NCI-H748 (cell line): ENCODE measurements at regions not wholly inside any gene's neighbourhood (a gene's known extent, or its start where the extent isn't known, plus 50 kb on each side); places are given as distances from the start of the nearest gene placed in this dataset.
A peak's percentile ranks its signal among the peaks of the same experiment; 100 is the strongest.
"Not testable (repeated sequence)": the region's sequence is repeated elsewhere in the genome, so short reads cannot be mapped to it uniquely, and the experiment has no call there.

ENCODE experiments used
- DNase-seq: peaks from one replicate; lab custom pipeline; 2025; ENCODE audit not compliant: unreplicated experiment; lab: John Stamatoyannopoulos, UW

DNA sequence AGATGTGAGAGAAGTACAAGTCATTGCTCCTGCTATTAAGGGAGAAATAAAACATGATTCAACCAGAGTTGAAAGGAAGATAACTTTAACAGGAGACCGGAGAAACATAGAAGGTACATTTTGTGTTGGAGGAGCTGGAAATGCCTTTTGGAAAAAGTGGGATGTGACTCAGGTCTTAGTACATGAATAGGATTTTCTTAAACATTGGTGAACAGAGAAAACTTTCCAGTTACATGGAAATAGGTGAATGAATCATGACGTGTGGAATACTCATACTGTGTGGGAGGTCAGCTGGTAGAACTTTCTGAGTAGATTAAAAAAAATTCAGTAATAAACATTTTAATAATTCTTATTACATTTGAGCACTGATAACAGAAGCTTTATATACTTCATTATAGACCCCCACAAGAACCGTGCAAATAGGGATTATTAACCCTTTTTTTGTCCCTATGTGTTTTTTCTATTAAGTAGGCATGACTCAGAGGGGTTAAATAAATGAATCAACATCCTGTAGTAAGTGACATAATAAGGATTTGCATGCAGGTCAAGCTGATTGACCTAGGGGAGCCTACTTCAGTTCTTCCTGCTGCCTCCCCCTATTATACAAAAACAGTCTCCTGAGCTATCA is 710.5 kb downstream of the NOVA1 start:
- DNase-seq: no peak

DNA sequence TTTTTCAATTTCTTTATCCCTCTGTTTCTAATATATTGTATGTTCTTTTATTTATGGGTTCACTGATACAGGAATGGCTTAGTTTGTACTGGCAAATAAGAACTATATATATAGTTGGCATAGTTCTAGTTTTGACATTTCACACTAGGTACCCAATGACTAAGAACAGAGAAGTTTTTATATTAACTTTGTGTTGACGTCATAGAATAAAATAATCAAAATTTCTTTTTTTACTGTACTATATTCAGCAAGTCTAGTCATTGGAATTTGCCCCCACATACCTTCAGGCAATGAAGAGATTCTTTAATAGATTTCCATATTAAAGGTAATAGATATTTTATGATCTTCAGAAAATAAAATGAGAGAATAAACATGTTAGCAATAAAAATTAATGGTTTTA is 713.2 kb downstream of the NOVA1 start:
- DNase-seq: no peak

DNA sequence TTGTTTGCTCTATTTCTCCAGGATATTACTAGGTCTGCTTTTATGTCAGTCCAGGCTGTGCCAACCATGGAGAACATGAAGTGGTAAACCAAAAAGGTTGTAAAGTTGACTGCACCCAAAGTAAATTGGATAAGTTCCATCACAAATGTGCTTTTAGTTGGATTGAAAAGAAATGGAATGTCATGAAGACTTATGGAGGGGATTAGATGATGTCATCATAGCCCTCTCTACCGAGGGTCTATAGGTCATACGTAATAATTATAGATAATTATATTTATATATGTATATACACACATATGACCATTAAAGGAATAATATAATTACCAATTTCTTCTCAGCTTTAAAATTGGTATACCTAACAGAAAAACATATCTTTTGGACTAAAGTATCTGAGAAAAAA is 714.9 kb downstream of the NOVA1 start:
- DNase-seq: no peak

DNA sequence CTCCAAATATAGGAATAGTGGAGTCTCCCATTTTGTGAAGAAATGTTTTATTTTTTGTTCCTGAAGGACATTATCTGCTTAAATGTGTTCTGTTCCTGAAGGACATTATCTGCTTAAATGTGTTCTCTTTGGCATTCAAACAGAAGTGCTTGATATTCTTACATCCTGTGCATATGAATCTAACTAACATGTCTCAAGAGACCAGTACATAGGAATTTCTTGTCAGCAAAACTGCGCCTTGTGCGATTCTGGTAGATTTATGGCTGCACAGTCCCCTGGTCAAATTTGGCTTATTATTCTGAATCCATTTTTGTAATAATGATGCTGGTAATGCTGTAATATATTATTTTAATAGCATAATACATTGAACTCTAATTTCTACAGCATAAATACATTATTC is 722.4 kb downstream of the NOVA1 start:
- DNase-seq: no peak

DNA sequence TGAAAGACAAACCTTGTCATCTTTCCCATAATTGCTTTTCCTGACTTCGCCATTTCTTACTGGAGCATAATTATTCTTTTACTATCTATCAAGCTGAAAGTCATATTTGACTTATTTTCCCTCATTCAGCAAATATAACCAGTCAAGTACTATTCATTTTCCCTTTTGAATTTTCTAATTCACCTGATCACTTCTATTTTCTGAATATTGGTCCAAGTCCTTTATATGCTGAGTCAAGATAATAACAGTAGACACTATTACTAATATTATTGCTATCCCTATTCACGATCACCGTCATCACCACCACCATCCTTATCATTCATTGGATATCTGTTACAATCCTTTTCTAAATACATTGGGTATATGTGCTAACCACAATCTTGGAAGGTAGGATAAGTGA is 728.0 kb downstream of the NOVA1 start:
- DNase-seq: no peak

DNA sequence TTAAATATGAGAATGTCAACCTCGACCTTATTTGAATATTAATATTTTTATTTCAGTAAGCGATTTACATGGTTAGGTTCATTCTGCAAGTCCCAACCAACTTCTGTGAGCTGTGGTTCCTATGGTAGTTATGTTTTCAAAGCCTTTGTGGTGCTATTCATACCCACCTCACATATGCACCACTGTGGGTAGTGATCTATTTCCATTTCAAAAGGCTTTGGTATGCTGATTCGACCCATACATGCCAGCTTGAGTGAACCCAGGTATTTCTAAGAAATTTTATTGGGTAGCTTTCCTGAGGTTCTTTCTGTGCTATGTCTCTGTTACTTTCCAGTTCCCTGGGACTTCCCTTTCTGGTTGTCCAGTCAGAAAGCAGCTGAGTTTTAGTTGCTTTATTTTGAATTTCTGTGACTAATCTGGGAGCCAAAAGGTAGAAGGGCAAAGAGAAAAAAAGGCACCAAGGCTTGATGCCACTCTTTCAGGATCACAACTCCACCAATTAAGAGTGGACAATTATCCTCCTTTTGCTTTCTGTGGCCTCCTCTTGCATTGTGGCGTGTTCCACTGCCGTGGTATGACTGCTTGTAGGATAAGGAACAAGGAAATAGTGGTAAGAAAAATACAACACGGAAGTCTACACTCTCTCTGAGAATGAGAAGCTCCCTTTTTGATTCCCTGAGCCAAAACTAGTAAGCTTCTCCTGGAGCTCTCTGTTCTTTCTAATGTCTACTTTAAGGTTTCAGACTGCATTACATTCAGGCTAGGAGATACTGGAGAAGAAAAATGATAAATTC is 729.1 kb downstream of the NOVA1 start:
- DNase-seq: no peak

DNA sequence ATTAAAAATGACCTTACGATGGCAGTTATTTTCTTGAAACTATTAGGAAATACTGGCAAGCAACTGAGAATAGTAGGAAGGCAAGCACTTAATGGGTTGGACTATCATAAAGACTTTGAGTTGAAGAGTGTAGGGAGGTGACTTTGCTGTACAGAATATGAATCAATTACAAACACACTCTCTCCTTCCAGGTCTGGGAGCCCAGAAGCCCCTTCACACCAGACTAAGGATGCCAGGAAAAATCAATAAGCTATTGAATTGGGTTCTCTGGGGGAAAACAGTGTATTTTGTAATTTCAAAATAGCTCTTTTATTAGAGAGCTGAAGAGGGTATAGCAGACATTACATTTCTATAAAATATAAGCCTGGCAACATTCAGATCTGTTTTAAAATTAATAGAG is 736.4 kb downstream of the NOVA1 start:
- DNase-seq: no peak

DNA sequence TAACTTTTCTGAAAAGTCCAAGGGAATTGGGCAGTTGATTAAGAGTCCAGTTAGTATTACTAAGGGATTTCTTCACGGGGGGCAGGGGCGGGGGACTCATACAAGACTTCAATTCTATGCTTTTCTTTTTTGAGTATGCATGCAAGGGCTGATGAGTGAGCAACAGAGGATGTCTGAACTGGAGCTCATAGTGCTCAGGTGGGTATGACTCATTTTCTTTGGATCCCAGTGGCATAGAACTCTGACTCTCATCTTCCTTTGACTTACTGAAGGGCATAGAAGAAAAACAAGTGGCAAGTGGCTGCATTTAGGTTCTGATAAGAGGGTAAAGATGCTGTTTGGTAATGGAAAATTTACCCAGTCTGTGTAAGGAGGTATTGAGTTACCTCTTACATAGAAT is 749.2 kb downstream of the NOVA1 start:
- no peak for DNase-seq

DNA sequence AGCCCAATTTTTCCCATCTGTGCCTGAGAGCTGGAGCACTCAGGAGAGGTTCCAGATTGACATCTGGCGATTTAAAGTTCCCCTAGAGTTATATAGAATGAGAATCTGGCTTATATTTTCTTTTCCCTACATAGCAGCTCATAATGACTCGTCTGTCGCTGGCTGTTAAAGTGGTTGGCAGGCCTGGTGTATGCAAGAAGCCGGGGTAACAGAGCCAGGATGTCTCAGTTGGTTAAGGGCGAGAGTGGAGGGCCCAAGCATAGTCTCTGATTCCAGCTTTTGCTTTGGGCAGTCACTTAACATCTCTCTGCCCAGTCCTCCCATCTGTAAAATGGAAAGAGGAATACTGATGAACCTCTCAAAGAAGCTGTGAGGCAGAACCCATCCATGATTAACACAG is 751.6 kb downstream of the NOVA1 start:
- DNase-seq: no peak

DNA sequence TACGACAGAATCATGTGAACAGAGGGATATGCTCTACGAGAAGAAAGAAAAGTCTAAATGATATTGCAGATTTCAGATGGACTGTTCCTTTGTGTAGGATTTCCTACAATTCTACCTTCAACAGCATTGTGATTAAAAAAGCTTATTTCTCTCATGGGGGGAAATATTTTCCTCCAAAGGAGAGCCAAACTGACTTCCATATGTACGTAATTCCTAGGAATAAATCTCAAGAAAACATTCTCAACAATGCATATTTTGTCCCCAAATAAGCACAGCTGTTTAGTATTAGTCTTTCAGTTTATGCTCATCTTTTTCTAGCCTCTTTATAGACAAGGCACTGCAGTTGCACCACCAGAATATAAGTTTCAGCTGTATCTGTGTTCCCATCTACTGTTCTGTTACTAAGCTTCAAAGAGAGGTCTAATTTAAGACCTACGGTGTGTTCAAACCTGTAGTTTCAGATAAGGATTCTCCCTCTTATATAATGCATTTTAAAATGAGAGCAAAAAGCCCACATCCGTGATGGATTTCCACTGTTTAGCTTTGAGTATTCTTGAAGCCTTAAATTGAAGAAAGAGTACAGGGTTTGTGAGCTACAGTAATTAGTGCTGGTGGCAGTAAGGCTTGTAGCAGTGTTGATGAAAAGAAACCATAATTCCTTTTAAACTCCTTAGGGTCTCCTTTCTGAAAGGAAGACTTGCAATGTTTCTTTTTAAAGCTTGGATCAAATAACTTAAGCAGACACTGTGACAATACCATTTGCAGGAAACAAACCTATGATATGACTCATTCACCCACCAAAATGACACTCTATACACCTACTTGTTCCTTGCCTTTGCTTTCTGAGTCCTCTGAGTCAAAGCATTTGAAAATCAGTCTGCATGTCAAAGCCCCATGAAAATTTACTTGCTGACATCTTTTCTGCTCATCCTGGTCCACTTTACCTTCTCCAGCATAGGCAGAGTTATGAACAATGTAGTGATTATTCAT is 754.1 kb downstream of the NOVA1 start:
- DNase-seq: no peak

DNA sequence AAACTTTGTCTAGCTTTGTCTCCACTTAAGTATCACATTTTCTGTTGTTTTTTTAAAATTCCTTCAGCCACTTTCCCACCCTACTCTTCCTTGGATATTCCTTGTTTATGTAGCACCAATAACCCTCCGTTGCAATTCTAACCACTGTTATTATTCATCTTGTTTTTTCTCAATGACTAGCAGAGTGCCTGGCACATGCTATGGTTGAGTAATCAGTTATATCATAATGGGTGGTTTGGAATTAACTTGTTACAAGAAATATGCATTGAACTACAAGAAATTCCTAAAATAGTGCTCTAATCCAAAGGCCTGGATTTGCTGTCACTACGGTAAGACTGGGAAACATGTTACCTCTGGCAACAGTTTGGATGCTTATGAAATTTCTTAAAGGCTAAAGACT is 756.6 kb downstream of the NOVA1 start:
- DNase-seq: no peak

DNA sequence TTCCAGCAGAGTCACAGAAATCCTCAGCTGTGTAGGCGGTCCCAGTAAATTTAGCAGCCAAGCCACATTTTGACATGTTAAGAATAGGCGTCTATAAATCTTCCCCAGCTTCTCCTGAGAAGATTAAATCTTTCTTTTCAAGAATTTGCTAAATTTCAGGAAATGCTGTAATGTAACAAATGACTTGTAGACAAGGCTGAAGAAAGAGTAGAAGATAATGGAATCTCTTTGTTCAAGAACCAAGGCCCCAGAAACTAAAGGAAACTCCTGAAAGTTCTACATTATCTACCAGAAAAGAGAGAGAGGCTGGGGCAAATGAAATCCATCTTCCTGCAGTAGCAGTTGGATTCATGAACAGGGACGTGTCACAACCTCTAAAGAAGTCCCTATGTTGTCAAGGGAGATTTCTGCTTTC is 760.3 kb downstream of the NOVA1 start:
- no peak for DNase-seq

DNA sequence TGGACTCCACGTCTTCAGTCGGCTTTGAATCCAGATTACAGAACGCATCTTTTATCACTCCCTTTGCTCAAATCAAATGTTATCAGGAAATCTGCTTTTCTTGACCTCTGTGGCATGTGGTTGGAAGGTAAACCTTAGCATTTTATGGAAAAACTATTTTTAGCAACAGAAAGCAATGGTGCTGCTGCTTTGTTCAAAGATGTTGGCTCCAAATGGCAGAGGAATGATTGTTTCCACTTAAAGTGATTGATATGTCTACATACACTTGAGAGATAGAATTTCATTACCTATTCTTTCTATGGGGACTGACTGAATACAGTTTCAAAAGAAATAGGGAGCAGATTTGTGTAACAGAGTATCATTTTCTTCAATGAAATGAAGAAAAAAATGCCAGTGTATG is 761.2 kb downstream of the NOVA1 start:
- peak; percentile 66 for DNase-seq

DNA sequence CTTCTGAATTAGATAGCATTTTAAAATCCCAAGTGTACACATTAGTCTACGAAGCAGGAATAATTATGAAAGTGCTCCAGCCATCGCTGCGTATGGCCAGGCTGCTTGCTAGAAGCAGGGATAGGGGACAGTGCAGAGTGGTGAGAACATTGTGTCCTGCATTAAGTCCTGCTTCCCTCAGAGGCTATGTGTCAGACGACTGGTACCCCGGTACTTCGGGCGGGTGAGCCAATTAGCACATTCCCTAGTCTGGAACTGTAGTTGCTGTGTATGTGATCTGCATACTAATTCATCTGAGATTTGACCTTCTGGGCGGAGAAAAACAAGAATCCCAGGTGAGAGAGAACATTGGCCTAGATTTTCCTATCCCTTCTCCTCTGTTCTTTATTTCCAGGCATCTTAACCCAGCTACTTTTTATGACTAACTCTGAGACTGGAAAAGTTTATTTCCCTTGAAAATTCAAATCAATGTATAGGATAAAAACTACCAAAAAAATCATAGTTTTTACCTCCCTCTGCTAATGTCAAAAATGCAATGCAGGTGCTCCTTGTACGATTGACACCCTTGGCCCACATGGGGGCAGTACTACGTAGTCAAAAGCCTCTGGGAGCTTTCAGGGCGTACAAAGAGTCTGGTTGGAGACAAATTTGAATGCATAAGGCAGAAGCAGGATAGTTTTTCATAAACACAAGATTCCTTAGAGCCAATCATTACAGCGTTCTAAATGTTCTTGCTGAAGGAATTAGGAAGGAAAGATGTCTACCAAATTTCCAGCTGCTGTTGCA is 764.3 kb downstream of the NOVA1 start:
- peak; percentile 81 for DNase-seq

DNA sequence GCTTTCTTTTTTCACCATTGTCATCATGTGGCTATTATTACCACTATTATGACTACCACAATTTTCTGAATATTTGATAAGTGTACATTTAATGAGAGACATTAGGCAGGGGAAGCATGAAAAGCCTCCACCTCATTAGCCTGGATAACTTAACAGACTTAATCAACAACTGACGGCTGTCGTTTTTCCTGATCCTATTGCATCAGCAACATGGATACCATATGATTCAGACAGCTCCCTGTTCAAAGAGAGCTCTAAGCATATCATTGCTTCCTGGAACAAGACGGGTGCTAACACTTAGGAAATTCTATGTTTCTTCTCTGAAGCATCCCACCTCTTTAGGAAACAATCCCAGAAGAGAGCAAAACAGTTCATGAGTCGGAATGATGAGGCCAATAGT is 765.2 kb downstream of the NOVA1 start:
- DNase-seq: no peak

DNA sequence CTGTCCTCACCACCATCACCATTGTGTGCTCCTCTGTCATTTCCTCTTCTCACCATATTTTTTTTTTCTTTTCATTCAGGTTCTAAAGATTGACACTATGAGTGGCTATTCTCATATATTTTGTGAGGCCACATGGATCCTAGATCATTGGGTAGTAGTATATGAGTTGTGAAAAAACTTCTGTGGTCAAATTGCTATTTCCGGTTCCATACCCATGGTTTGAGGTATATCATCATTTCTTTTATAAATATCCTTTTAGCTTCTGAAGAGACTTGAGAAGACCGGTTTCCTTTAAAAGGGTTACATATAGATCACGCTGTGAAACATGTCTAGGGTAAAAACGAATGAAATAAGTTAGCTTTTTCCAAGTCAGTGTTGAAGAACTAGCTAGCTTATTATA is 769.3 kb downstream of the NOVA1 start:
- DNase-seq: no peak

DNA sequence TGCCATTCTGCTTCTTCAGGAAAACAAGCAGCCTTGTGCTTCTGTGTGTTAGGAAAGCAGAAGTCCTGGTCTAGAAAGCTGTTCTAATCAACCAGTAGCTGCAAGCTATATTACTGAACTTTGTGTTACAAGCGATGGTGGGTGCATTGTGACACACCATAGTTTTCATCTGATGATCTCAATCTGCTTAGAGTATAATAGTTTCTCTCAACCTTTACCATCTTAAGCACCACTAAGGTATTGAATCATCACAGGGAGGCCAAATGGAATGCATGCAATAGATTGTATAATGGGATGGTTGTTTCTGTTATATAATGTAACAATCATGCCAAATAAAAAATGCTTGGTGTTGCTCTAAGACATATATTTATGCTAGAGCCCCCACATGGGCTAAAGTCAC is 771.7 kb downstream of the NOVA1 start:
- no peak for DNase-seq

DNA sequence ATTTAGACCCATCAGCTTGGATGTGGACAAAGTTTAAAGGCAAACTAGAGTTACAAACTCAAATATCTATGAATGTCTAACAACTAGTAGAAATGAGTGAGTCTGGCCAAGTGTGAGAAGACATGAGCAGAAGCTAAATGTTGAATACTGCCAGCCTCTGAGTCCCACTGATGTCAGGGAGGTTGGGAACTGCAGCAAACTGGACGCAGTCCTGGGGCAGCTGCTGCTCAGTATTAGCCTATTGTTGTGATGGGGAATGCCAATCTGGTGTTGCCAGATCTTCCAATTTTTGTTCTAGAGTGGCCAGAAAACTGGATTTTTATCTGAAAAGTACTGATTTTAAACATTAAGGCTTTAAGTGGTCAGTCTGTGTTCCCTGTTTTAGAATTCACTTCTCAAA is 770.4 kb upstream of the STXBP6 start:
- no peak for DNase-seq

DNA sequence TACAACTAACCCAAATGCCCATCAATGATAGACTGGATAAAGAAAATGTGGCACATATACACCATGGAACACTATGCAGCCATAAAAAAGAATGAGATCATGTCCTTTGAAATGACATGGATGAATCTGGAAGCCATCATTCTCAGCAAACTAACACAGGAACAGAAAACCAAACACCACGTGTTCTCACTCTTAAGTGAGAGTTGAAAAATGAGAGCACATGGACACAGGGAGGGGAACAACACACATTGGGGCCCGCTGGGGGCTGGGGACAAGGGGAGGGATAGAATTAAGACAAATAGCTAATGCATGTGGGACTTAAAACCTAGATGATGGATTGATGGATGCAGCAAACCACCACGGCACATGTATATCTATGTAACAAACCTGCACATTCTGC is 764.7 kb upstream of the STXBP6 start:
- not testable (repeated sequence) for DNase-seq

DNA sequence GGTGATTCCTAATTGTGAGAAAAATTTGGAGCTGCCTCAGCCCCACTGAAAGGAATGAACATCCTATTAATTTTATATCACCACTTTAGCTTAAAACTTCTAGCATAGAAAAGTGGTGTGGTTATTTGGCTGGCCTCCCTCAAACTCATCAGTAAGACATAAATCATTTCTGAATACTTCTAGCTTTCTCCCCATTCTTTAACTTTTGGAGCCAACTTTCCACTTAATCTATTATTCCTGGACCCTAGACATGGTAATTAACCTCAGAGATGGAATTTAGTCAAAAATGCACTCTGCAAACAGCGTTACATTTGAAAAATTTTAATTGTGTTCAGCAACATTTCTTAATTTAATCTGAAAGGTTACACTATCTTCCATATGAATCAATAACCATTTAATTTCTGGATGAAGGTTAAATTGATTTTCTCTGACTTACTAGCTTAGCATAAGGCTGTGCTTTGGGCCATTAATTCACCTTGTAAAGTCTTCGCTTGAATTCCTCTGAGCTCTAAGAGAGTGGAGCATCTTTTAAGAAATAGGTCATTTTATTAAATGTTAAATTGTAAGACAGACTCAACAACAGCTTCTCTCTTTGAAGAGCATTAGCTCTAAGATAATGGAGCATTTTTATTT is 753.6 kb upstream of the STXBP6 start:
- no peak for DNase-seq
